Chondrocyte (in vitro differentiated cells): ENCODE measurements at regions not wholly inside any gene's neighbourhood (a gene's known extent, or its start where the extent isn't known, plus 50 kb on each side); places are given as distances from the start of the nearest gene placed in this dataset.

Experiments used
- DNase-seq: peaks from one replicate; pipeline ENCODE4 v3.0.0; 2021; ENCODE audit warnings: mixed read lengths, low spot score
- H3K27ac Mint-ChIP-seq: one replicate; pipeline ENCODE4 v1.8.0; 2021; ENCODE audit warnings: mild to moderate bottlenecking, moderate library complexity, mixed read lengths; ENCODE audit not compliant: unreplicated experiment
- H3K27me3 Mint-ChIP-seq: 2 replicates; pipeline ENCODE4 v1.8.0; 2021; ENCODE audit warnings: low read depth, mixed read lengths
- H3K36me3 Mint-ChIP-seq: 2 replicates; pipeline ENCODE4 v1.8.0; 2021; ENCODE audit warnings: low read depth, mixed read lengths
- H3K4me1 Mint-ChIP-seq: 2 replicates; pipeline ENCODE4 v1.8.0; 2021; ENCODE audit warnings: low read depth, mild to moderate bottlenecking, mixed read lengths
- H3K4me3 Mint-ChIP-seq: one replicate; pipeline ENCODE4 v1.8.0; 2021; ENCODE audit warnings: mild to moderate bottlenecking, moderate library complexity, mixed read lengths; ENCODE audit not compliant: unreplicated experiment
- H3K9me3 Mint-ChIP-seq: 2 replicates; pipeline ENCODE4 v1.8.0; 2021; ENCODE audit warnings: low read depth, mixed read lengths
- TF ChIP-seq, protein P1 (sequence below): fragments of 200-600 bp; sonication (generic); IDR thresholded peaks from 2 replicates; pipeline ENCODE4 v1.5.0; 2021; ENCODE audit warnings: antibody characterized with exemption, mild to moderate bottlenecking, moderate library complexity

DNA sequence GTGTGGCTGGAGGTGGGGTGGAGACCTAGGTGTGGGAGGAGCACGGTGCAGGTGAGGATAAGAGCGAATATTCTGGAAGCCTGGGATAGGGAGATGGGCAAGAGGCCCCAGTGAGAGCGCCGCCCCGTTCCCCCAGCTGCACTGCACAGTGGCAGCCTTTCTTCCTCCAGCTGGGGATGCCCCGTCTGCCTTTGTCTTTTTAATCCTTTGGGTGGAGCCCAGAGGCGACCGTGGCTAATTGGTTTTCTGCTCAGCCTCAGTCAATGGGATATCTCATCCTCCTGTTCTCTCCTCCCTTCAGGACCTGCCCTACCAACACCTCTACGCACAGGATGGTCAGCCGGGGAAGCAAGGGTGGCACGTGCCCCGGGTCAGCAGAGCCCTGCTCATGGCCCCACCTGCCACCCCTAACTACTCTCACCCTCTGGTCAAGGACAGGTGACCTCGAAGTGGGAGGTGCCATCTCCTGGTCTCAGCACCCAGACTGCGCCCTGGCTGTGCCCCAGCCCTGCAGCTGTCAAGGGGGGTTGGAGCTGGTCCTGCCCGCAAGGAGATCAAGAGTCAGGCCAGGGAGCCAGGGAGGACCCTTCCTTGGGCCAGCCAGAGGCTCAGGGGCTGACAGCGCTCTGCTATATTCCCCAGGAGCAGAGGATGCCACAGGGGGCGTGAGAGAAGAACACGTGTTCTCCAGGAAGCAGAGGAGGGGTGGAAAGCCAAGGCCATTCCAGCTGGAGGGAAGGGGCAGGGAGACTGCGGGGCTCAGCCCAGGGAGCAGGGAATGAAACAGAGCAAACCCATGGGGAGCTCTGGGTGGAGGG, 64.0 kb downstream of the ADRA2C start:
- no peak overlapping the region for H3K27ac Mint-ChIP-seq
- TF ChIP-seq, protein P1, sequence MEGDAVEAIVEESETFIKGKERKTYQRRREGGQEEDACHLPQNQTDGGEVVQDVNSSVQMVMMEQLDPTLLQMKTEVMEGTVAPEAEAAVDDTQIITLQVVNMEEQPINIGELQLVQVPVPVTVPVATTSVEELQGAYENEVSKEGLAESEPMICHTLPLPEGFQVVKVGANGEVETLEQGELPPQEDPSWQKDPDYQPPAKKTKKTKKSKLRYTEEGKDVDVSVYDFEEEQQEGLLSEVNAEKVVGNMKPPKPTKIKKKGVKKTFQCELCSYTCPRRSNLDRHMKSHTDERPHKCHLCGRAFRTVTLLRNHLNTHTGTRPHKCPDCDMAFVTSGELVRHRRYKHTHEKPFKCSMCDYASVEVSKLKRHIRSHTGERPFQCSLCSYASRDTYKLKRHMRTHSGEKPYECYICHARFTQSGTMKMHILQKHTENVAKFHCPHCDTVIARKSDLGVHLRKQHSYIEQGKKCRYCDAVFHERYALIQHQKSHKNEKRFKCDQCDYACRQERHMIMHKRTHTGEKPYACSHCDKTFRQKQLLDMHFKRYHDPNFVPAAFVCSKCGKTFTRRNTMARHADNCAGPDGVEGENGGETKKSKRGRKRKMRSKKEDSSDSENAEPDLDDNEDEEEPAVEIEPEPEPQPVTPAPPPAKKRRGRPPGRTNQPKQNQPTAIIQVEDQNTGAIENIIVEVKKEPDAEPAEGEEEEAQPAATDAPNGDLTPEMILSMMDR = no peak
- H3K9me3 Mint-ChIP-seq = no peaks in the 10 kb centered on the region
- peaks cover 45% of the 10 kb centered on the region for H3K27me3 Mint-ChIP-seq
- no peaks in the 10 kb centered on the region for H3K4me1 Mint-ChIP-seq
- DNase-seq = peak; percentile 59
- no peak overlapping the region for H3K4me3 Mint-ChIP-seq
- no peaks in the 10 kb centered on the region for H3K36me3 Mint-ChIP-seq

DNA sequence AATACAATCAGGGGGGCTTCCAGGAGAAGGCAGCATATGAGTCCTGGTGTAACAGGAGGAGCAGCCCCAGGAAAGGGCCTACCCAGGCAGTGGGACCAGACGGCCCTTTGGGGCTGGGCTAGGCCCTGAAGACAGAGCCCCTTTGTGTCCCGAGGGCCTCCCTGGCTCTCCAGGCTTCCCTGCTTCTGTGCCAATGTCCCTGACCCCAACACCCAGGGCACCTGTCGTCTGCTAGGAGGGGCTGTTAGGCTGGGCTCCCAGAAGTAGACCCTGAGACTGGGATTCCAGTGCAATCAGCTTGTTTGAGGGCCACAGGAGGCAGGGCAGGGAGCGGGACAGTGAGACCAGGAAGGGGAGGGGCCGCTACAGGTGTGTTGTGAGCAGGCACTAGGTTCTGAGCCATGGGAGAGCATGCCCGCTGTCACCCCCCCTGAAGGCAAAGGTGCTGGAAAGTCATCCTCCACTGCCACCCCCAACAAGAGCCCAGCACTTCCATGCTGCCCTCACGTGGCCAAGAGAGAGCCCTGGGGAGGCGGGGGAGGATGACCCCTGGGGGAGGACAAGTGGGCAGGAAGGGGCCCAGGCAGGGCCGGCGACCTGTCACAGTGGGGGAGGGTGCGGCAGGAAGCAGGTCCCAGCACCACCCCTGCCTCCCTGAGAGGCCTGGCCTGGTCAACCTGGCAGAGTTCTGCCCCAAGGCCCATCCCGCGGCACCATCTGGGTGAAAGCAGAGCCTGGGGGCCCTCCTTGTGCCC, 64.8 kb downstream of the ADRA2C start:
- TF ChIP-seq, protein P1 = no peak
- Mint-ChIP-seq H3K4me3 (no peak overlapping the region), H3K27me3 (peaks cover 50% of the 10 kb centered on the region), H3K4me1 (no peaks in the 10 kb centered on the region), H3K9me3 (no peaks in the 10 kb centered on the region), H3K27ac (no peak overlapping the region), H3K36me3 (no peaks in the 10 kb centered on the region)
- peak; percentile 86 for DNase-seq

DNA sequence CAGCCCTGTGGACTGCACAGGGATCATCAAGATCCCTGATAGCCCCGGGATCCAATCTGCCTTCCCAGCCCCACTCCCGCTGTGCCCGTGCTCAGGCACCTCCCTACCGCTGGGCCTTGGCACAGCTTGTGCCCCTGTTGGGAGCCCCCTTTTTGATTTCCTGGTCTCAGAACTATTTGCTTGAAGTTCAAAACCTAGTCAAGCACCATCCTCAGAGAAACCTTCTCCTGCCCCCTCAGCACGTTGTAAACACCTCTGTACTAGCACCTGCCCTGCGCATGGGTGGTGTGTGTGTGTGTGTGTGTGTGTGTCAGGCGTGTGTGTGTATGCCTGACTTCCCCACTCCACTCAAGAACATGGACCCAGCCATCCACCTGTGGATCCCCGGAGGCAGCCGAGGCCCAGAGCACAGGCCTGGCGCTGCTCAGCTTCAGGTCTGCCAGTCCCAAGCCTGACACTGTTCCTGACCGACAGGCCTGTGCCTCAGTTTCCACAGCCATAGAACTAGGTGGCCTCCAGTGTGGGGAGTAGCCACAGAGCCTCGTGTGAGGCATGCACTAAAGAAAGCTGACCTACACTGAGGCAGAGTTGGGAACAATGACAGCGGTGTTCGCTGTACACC, 65.5 kb downstream of the ADRA2C start:
- TF ChIP-seq, protein P1 = no peak
- no peak overlapping the region for H3K4me3 Mint-ChIP-seq
- no peak overlapping the region for H3K27ac Mint-ChIP-seq
- H3K4me1 Mint-ChIP-seq = no peaks in the 10 kb centered on the region
- peaks cover 49% of the 10 kb centered on the region for H3K27me3 Mint-ChIP-seq
- H3K9me3 Mint-ChIP-seq = no peaks in the 10 kb centered on the region
- no peaks in the 10 kb centered on the region for H3K36me3 Mint-ChIP-seq
- peak; percentile 69 for DNase-seq

DNA sequence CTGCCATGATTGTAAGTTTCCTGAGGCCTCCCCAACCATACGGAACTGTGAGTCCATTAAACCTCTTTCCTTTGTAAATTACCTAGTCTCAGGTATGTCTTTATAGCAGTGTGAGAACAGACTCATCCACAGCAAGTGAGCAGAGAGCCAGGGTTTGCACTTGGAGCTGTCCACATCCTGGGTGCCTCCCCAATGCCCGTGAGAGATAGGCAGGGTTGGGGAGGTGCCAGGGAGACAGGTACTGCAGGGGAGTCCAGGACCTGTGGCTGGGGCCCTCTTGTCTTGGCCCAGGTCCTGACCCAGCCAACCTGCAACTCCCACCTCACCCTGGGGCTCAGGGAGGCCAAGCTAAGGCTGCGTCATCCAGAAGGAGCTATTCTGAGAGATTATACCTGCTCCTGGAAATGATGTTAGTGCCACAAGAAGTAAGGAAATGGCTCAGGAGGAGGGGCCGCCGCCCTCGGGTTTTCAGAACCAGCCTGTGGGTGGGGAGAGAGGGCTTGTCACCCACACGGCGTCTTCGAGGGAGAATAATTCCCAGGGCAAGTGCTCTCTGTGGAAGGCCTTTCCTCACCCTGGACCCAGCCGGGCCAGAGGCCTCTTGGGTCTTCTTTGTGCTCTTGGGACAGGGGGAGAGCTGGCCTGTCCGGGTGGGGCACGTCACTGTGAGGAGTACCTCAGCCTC, 66.5 kb downstream of the ADRA2C start:
- TF ChIP-seq, protein P1 = no peak
- no peaks in the 10 kb centered on the region for H3K36me3 Mint-ChIP-seq
- peaks cover 52% of the 10 kb centered on the region for H3K27me3 Mint-ChIP-seq
- H3K4me1 Mint-ChIP-seq = no peaks in the 10 kb centered on the region
- H3K9me3 Mint-ChIP-seq = no peaks in the 10 kb centered on the region
- no peak overlapping the region for H3K27ac Mint-ChIP-seq
- DNase-seq = peak; percentile 59
- H3K4me3 Mint-ChIP-seq = no peak overlapping the region
